ENCODE measurements at regions not wholly inside any gene's neighbourhood (a gene's known extent, or its start where the extent isn't known, plus 50 kb on each side); places are given as distances from the start of the nearest gene placed in this dataset.

GRCh38 chr21:22364163-22364562 lies 1366.0 kb downstream of the NCAM2 start:
- TF ChIP-seq POLR2AphosphoS5 (IDR thresholded peaks at IDR 0.05; ENCODE audit: low read length): no peak
- no peak for TF ChIP-seq SP1 (IDR thresholded peaks at IDR 0.05; ENCODE audit: low read depth, low read length)
- TF ChIP-seq STAT1 (conservative IDR thresholded peaks at IDR 0.05): no peak
- TF ChIP-seq SUZ12 (IDR thresholded peaks at IDR 0.05; ENCODE audit: unreplicated experiment): no peak
